NCI-H1417 (cell line): ENCODE measurements at regions not wholly inside any gene's neighbourhood (a gene's known extent, or its start where the extent isn't known, plus 50 kb on each side); places are given as distances from the start of the nearest gene placed in this dataset.

Source experiments
- DNase-seq, 3 experiments: peaks; one replicate each; lab custom pipeline; 2025; lab: John Stamatoyannopoulos, UW

- DNase-seq: peak in 1 of 3 experiments; percentile 18
These were observed 421.8 kb downstream of the HNRNPD start for GRCh38 chr4:81951891-81952455.

GRCh38 chr4:81946996-81947395, 426.8 kb downstream of the HNRNPD start:
- no peak for DNase-seq

- no peak for DNase-seq
These were observed 443.1 kb downstream of the HNRNPD start for GRCh38 chr4:81930506-81931238.

GRCh38 chr4:81923140-81923539, 450.7 kb downstream of the HNRNPD start:
- DNase-seq: no peak

GRCh38 chr4:81922313-81922712, 450.6 kb upstream of the RASGEF1B start:
- DNase-seq: peak in 1 of 3 experiments; percentile 8

GRCh38 chr4:81921751-81922159, 450.0 kb upstream of the RASGEF1B start:
- peak in 2 of 3 experiments; percentile 37 to 75 for DNase-seq

- no peak for DNase-seq
These were observed 448.1 kb upstream of the RASGEF1B start for GRCh38 chr4:81919810-81920209.

- DNase-seq: peak in 2 of 3 experiments; percentile 7 to 39
These were observed 447.5 kb upstream of the RASGEF1B start for GRCh38 chr4:81919223-81919622.

GRCh38 chr4:81915430-81915829, 443.7 kb upstream of the RASGEF1B start:
- no peak for DNase-seq

GRCh38 chr4:81914623-81915022, 442.9 kb upstream of the RASGEF1B start:
- DNase-seq: no peak

- DNase-seq: peak in 1 of 3 experiments; percentile 49
These were observed 441.7 kb upstream of the RASGEF1B start for GRCh38 chr4:81913427-81913879.

- peak in 1 of 3 experiments; percentile 19 for DNase-seq
These were observed 440.8 kb upstream of the RASGEF1B start for GRCh38 chr4:81912376-81913030.

- no peak for DNase-seq
These were observed 435.2 kb upstream of the RASGEF1B start for GRCh38 chr4:81906905-81907304.

- DNase-seq: no peak
These were observed 434.3 kb upstream of the RASGEF1B start for GRCh38 chr4:81905971-81906370.

GRCh38 chr4:81904121-81904520, 432.4 kb upstream of the RASGEF1B start:
- DNase-seq: no peak

- peak in 1 of 3 experiments; percentile 19 for DNase-seq
These were observed 431.5 kb upstream of the RASGEF1B start for GRCh38 chr4:81903212-81903611.

- no peak for DNase-seq
These were observed 427.3 kb upstream of the RASGEF1B start for GRCh38 chr4:81898862-81899504.

GRCh38 chr4:81896936-81897335, 425.2 kb upstream of the RASGEF1B start:
- peak in 1 of 3 experiments; percentile 57 for DNase-seq

- peak in 1 of 3 experiments; percentile 46 for DNase-seq
These were observed 419.6 kb upstream of the RASGEF1B start for GRCh38 chr4:81891005-81891996.

- no peak for DNase-seq
These were observed 413.3 kb upstream of the RASGEF1B start for GRCh38 chr4:81884986-81885385.
